EH (cell line): ENCODE measurements at regions not wholly inside any gene's neighbourhood (a gene's known extent, or its start where the extent isn't known, plus 50 kb on each side); places are given as distances from the start of the nearest gene placed in this dataset.
A peak's percentile ranks its signal among the peaks of the same experiment; 100 is the strongest.

Experiments
- DNase-seq: peaks from one replicate; pipeline ENCODE4 v3.0.0-alpha.2; 2015; ENCODE audit warnings: low read depth

DNA sequence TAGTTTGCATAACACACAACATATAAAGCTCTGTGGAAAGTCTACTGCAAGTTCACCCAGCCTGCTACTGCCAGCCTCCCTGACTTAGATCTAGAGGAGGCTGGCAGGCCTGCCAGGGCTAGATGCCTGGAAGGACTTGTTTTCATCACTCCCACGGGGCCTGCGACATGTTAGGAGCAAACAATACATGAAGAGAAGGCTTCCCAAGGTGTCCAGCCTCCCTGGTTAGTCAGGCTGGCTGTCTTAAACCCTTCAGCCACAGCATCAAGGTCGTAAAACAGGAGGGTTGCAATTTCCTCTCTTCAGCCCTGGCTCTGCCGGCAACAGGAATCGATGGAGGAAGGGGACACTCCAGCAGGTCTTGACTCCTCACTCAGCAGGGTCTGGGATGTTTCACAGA, 104.5 kb downstream of the NGF start:
- no peak for DNase-seq

DNA sequence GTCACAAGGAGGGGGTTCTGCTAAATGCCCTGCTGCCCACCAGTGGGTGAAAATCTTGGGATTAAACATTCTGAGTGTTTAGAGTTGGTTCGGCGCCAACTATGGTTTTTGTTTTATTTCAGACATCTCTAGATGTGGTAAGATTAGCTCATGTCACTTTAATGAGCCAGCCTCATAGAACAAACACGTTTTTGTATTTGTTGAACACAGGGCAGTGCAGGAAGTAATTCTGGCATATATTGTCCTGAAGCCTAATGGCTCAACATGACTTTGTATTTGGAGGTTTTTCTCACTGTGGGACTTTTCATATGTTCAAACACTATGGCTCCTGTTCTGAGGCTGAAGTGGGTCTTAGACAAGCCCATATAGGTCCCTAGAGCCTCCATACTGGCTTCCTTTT, 107.8 kb downstream of the NGF start:
- peak; percentile 58 for DNase-seq

DNA sequence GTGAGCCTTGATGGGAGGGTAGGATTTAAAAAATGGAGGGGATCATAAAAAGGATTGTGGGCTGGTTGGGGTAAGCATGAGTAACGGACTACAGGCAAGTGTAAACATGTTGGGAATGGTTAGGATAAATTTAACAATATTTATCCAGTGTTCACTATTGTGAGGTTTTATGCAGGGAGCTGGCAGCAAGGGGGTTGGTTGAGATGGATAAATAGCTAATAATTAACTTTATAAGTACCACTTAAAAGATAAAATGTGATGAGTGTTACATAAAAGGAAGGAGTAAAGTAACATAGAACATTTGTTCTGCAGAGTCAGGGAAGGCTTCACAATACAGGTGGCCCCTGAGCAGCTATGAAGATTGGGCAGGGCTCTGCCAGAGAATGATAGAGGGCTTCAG, 109.0 kb downstream of the NGF start:
- no peak for DNase-seq

DNA sequence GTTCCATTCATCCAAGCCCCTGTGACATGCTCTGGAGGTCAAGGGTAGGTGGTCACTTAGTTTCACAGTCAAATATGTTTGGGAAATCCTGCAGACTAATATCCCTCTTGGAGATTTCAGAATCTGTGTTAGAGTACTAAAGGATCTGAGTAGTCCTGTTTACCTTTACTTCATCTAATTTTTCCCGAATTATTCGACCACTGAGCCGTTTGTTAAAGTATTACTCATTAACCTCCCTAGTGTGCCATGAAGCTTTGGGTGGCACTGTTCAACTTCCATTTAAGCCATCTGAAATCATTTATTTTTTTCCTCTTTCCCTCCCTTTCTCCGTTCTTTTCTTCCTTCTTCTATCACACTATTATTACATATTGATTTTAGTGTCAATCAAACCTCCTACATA, 109.9 kb downstream of the NGF start:
- DNase-seq: no peak

DNA sequence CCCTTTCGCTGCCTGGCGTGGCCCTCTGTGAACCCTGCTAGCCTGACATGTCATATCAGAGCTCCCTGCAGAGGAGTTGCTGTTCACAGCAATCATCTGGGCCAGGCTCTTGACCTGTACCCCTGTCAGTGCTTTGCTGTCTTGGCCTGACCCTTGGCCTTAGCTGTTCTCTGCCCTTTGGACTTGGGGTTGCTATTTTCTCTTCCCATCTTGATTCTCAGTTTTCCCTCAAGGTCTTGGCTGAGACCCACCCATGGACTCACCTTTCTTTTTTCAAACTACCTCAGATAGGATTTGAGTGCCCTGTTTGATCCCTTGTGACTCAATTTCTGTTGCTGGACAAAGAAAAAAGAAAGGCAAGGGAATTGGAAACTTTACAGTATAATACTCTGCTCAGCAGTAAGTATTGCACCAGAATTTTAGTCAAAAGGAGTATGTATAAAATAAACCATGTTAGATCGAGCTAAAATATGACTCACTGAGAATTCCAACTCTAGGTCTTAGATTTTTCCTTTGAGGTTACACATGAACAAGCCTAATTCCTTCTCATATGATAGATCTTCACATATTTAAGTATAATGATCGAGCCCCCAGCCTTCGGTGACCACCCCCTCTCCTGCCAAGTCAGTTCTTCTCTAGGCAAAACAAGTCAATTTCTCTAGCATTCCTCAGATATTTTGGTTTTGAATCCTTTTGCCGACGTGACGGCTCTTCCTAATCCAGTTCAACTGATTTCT, 110.5 kb downstream of the NGF start:
- DNase-seq: peak; percentile 85

DNA sequence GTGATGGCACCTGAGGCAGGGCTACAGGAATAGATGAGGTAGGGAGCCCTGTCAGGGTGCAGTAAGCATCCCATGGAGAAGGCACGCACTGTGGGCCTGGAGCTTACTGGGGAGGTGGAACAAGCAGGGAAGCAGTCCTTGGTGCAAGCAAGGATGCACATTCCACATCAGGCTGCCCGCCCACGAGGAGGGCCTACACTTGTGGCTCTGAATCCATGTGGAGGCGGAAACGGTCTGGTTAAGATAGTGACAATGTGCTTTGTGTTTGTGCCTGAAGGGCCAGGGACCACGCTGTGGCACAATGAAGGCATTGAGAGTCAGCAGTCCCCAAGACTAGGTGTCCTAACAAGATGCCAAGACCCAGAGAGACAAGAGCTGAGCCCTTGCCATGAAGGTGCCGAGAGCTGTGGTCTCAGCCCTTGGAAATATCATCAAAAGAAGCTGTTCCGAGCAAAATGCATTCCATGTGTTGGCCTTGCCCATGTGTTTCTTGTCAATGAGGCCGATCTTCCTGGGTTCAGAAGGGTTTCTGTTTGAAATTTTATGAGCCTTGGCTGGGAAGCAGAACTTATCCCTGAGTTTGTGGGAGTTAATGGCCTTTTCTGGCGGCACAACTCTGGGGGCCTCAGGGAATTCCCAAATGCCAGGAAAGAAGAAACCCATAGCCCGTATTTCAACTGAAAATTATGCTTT, 111.9 kb downstream of the NGF start:
- DNase-seq: no peak

DNA sequence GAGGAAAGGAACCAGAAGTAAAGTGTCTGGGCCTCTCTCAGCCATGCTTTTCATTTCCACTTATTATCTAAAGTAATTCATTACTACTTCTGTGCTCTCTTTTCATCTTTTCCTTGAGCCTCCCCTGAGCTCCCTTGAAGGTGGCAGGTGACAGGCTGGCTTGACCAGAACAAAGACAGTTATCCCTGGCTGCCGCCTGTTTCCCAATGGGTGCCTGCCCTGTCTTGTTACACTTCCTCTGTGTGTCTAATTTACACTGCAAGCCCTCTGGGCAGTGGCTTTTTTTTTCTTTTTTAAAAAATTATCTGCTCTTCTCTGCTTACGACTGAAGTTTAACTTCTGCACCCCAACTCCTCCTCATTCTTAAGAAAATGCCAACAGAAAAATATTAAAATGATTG, 113.4 kb downstream of the NGF start:
- no peak for DNase-seq

DNA sequence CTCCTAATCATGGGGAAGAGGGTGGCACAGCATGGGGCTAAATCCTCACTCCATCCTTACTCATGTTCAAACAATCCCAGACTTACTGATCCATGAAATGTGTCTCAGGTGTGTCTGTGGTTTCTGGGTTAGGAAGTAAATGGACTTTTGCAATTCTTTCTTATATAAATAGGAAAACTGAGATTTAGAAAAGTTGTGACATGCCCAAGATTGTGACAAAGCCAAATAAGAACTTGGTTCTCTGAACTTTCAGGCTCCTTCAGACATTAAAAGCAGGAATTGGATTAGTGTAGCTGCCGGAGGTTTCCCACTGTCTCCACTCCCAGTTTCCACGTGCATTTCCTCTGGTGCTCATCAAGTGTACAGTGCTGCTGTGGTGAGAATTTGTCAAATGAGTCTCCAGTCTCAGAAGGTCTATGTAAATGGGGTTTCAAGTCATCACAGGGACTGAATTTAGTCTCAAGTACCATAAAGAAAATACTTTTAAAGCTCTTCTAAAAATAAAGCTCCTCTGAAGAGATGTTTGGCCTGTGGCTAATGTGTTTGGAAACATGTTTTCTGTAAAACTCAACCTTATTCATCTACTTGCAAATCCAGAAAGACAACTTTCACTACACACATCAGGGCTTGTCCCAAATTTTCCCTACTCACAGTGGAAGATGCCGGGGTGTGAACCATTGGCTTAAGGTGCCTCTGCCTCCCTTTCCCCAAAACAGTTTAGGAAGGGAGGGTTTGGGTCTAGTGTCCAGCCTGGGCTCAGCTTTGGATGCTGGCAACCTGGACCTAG, 115.2 kb downstream of the NGF start:
- no peak for DNase-seq

DNA sequence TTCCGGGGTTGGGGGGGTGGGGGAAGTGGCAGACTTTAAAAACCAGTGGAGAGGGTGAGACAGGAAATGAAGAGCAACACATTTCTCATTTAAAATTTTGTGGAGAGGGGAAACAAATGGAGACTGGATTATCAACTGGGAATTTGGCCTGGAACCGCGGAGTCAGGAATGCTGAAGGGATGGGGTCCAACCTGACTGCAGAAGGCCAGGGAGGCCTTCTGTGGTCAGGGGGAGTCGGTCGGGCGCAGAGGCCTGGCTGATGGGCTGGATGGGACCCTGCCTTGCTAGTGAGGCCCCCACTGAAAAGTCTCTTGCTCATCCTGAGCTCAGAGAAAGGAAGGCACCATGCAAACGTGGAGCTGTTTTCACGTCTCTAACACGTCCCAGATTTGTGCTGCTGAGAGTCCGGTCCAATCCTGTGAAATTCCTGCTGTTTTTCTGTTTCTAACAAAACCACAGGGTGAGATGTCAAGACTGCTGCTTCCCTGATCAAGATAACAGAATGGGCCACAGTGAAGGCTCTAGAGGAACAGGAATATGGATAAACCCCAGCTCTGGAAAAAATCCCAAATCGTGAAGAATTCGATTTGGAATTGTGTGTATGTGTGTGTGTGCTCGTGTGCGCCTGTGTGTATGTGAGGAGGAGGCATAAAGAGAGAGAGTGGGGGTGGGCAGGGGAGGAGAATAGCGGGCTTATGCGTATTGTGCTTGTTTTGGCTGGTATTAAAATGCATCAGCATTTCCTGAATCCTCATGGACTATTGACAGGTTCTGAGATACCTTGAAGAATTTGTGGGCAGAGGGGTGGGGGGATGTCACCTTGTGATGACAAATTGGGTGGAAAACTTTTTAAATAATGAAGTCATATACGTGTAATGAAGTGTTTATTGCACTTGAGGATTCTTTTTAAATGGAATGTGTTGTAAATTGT, 117.4 kb downstream of the NGF start:
- no peak for DNase-seq

DNA sequence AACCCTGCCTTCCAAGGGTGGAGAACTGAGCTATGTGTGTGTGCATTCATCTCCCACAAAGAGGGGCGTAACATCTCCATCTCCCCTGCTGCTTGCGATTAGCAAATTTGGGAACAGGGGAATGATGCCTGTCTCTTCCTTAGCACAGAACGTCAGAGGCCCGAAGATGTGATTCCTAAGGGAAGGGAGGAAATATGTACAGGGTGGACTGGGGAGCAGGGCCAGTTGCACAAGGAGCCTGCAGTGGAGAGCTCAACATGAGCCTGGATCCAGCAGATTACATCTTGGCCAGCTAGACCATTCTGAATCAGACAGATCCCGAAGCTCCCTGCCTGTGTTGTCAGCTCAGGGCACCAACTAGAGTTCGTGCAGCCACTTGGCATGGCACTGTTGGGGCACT, 118.1 kb downstream of the NGF start:
- no peak for DNase-seq

DNA sequence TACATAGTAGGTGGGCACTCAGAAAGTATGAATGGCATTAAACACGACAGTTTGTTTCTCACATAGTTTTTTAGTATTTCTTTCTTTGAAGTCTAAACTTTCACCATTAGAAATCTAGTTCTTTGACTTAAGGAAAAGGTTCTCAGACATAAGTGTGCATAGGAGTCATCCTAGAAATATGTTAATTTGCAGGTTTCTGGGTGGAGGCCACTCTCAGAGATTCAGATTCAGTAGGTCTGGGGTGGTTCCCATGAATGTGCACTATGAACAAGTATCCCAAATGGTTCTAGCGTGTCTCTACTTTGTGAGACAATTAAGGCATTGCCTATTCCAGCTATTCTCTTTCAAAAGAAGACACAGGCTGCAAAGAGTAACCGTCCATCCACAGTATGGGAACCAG, 119.3 kb downstream of the NGF start:
- peak; percentile 57 for DNase-seq

DNA sequence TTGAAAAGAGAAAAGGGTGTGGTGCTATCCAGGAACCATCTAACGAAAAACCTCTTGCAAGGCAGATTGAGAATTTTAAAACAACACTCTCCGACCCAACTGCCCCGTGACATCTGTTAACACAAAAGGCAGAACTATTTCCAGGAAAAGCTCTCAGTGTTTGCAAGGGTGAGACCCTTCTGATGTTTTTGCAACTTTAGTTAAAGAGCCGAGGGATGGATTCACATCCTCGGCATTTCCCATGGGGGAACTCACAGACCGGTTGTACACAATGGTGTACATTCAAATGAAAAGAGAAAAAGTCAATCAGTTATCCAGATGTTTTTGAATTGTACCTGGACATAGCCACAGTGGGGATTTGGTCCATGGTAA, 120.0 kb downstream of the NGF start:
- no peak for DNase-seq

DNA sequence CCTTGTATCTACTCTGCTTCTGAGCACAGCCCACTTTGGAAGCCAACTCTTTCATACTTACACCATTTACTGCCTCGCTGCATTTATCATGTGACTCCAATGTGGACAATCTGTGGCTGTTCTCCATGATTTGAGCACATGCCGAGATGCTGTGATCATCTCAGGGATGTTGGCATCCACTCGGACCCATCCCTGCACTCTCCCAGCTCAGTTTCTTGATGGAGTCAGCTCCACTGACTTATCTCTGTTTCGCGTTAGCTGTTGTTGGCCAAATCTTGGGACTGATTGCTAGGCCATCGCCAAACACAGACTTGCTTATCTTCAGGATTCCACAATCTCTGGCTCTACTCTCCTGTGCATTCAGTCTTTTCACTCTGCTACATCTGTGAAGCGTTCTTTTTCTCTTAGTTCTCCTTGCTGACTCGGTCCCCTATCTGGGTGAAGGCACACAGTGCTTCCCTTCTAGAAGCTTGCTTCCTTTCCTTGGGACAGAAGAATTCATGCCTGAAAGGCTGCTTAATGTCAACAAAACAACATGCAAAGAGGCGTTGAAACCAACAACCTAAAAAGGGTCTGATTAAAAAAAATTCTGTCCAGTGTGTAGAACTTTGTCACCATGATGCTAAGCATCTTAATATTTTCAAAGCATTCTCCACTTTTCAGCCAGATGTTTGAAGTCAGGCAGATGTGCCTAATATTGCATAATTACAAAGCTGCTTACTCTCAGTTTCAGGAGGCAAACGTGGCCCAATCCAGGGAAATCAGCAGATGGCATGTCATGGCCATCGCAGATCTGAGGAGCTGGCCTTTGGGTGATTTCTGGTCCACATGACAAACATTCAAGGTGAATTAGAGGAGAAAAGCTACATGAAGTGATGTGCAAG, 120.7 kb downstream of the NGF start:
- DNase-seq: no peak

DNA sequence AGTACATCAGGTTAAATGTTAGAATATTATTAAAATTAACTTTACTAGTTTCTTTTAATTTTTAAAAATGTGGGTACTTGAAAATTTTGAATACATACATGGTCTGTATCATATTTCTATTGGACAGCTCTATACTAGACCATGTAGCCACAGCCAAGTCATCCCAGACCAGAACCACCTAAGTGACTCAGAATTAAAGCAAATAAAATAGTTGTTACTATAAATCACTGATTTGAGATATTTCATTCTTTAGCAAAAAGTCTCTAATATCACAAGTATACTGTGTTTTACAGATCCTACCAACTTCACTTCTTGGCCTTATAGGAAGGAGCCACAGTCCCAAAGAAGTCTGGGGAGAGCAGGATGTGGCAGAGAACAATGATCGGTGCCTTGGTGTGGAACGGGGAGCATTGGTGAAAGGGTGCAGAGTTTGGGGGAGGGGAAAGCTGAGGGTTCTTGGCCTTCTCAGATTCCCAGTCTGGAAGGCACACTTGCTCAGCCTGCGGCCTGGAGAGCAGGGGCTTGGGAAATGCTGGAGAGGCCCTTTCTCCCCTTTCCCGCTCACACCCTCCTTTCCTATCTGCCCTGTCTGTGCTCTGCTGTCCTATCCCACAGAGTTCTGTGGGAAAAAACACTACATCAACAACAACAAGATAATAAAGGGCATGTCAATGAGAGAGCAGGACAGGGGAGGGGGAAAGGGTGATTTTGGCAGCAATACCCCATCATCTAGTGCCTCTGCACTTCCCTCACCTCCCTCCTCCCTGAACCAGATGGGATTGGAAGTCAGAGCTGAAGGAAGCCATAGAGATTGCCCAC, 122.1 kb downstream of the NGF start:
- no peak for DNase-seq

DNA sequence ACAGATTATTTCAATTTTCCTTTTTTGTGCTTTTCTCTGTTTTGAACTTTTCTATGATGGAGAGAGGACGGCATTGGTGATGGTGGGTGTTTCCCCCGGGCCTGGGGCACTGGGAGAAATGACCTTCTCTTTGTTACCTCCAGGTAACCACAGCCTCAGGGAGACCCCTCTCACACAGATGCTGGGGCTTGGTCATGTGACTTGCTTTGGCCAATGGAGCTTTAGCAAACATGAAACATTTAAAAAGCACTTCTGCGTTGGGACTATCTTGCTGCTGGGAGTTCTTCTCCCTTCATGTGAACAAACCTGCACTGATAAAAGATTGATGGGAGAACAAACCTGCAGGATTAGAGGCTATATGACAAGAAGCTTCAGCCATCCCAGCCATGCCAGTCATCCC, 122.9 kb downstream of the NGF start:
- DNase-seq: no peak

DNA sequence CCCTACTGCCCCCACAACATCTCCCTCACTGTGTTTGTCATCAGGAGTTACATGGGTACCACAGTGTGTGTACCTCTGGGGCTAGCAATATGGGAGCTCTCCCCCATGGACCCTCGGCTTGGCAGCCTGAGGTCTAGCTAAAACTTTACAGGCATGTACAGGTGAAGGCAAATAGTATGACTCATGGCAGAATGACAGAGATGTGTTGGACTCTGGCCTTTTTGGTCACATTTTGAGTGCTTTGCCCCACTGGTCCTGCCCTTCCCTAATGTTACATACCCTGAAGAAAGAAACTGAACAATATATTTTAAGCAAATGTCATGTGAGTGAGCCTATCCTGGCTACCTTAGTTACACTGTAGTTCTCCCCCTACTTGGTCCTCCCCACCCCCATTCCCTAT, 124.0 kb downstream of the NGF start:
- no peak for DNase-seq

DNA sequence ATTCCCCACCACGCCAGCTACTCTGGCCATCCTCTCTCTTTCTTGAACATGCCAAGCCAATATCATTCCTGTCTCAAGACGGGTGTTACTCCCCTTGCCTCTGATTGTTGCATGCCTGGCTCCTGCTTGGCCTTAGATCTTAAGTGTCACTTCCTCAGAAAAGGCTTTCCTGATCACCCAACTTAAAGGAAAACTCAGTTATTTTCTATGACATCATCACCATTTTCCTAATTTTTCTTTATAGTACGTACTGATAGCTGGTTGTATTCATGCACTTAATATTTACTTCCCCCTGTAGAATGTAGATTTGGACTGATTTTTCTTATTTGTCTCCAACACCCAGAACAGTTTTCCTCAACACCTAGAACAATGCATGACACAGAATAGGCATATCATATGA, 123.8 kb upstream of the TSPAN2 start:
- no peak for DNase-seq

DNA sequence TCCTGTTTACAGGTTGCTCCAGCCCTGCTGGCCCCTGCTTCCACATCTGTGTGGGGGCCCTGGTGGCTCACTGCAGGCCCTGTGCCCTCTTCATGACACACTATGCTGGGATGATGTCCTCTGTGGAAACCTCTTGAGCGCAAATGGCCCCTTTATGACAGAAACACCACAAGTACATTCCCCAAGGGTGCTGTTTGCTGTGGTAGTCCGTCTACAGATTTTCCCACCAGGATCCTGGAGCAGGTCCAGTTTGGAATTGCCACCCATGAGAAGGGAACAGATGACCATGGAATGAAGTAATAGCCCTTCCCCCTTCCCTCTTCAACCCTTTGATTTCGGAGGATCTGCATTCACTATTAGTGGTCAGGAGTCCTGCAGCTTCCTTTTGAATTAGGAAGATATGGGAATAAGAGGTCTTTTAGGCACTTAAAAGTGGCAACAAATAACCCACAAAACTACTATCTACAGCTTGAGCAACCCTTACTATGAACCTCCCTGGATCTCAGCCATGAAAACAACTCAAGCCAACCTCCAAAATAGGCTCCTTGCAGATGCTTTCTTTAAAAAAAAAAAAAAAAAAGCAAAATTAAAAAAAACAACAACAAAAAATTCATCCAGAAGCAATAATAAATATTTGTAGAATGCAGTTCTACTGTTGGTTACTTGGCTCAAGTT, 121.9 kb upstream of the TSPAN2 start:
- DNase-seq: no peak

DNA sequence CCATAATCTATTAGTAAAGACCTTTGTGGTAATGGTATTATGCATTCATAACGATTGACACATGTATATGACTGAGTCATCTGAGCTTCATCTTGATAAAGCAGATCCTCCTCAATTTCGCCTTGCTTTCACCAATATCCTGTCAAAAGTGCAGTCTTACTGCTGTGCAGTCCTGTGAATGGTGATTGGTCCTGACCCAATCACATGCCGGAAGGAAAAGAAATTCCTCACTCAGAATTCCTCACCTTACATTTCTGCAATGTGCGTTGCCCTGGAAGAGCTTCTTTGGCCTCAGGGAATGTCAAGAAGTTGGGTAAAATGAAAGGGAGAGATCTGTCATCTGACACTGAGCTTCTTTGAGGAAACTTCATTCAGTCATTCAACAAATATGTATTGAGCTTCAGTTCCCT, 121.0 kb upstream of the TSPAN2 start:
- peak; percentile 91 for DNase-seq

DNA sequence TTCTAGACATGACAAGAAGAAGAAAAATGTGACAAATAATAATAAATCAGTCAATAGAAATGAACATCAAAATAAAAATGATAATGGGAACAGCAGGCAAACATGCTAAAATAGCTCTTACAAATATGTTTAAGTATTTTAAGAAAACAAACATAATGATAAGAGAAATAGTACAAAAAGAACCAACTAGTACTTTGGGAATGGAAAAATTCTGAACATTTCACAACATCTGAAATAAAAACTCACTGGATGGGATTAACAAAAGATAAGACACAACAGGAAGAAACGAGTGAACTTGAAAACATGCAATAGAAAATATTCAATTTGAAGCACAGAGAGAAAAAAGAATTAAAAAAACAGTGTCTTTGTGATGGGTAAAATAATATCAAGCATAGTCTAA, 115.2 kb upstream of the TSPAN2 start:
- no peak for DNase-seq
